ENCODE measurements at regions not wholly inside any gene's neighbourhood (a gene's known extent, or its start where the extent isn't known, plus 50 kb on each side); places are given as distances from the start of the nearest gene placed in this dataset.

GRCh38 chr2:2861666-2862240 lies 515.9 kb downstream of the EIPR1 start:
- DNase-seq = no peak
- Histone ChIP-seq H3K4me1 (ENCODE audit: low read depth) (no peaks in the 10 kb centered on the region), H3K36me3 (ENCODE audit: low read depth) (no peaks in the 10 kb centered on the region), H3K4me3 (no peak overlapping the region), H3K9me3 (peaks cover 5% of the 10 kb centered on the region)
- ATAC-seq = no peak
- intact Hi-C loops (cut with DNase I, micrococcal nuclease) = no loop called here
- TF ChIP-seq CTCF (IDR thresholded peaks at IDR 0.05) = no peak

DNA sequence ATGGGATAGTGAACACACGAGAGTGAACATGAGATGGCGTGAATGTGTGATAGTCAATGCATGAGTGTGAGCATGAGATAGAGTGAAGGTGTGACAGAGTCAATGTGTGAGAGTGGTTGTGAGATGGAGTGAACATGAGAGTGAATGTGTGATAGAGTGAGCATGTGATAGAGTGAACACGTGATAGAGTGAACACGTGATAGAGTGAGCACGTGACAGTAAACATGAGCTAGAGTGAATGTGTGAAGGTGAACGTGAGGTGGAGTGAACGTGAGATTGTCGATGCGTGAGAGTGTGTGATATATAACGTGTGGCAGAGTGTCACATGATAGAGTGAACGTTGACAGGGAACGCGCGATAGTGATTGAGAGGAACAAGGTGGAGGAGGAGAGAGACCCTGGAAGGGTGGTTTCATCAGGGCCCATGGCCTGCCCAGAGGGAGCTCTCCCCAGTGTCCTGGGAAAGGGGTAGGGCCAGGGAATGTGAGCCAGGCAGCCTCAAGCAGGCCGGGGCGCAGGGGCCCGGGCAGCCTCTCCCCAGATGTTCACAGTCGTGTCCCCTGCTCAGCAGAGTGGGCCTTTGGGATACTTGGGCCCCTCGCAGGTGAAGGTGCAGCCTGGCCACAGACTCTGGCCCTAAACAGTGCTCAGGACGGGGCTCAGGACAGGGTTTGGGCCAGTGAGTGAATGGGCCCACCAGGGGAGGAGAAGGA lies 516.9 kb downstream of the EIPR1 start:
- intact Hi-C loops (cut with DNase I, micrococcal nuclease) = no loop called here

DNA sequence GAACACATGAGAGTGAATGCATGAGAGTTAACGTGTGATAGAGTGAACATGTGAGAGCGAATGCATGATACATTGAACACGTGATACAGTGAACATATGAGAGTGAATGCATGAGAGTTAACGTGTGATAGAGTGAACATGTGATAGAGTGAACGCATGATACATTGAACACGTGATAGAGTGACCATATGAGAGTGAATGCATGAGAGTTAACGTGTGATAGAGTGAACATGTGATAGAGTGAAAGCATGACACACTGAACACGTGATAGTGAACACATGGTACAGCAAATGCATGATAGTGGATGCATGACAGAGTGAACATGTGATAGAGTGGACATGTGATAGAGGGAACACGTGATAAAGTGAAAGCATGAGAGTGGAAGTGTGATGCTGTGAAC lies 517.9 kb downstream of the EIPR1 start:
- H3K4me1 ChIP-seq (ENCODE audit: low read depth) = no peaks in the 10 kb centered on the region
- no peak overlapping the region for H3K4me3 ChIP-seq
- ATAC-seq (no peak), DNase-seq (no peak)
- TF ChIP-seq CTCF (IDR thresholded peaks at IDR 0.05) = no peak
- peaks cover 5% of the 10 kb centered on the region for H3K9me3 ChIP-seq
- no peaks in the 10 kb centered on the region for H3K36me3 ChIP-seq (ENCODE audit: low read depth)
- intact Hi-C loops (cut with DNase I, micrococcal nuclease) = no loop called here

More for the DNA sequence above, 516.9 kb downstream of the EIPR1 start:
- Histone ChIP-seq H3K4me3 (no peak overlapping the region), H3K36me3 (ENCODE audit: low read depth) (no peaks in the 10 kb centered on the region), H3K9me3 (peaks cover 5% of the 10 kb centered on the region), H3K4me1 (ENCODE audit: low read depth) (no peaks in the 10 kb centered on the region)
- TF ChIP-seq CTCF (IDR thresholded peaks at IDR 0.05) = no peak
- no peak for ATAC-seq
- no peak for DNase-seq

DNA sequence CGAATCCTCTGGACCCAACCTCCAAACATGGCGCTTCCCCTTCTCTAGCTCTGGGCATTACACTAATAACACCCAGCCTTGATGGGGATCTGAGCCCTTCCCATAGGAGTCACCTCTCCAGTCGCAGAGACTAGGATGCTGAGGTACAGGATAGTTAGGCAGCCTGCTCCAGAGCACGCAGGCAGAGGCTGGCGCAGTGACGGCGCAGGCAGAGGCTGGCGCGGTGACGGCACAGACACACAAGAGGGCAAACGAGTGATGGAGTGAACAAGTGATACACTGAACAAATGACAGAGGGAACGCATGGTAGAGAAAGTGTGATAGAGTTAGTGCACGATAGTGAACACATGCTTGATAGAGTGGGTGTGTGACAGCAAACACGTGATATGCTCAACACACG lies 518.5 kb downstream of the EIPR1 start:
- Histone ChIP-seq H3K4me1 (ENCODE audit: low read depth) (no peaks in the 10 kb centered on the region), H3K4me3 (no peak overlapping the region), H3K36me3 (ENCODE audit: low read depth) (no peaks in the 10 kb centered on the region), H3K9me3 (peaks cover 5% of the 10 kb centered on the region)
- DNase-seq (no peak), ATAC-seq (no peak)
- TF ChIP-seq CTCF (IDR thresholded peaks at IDR 0.05) = no peak
- intact Hi-C loops (cut with DNase I, micrococcal nuclease) = no loop called here

GRCh38 chr2:2856723-2857415 lies 520.7 kb downstream of the EIPR1 start:
- no peak for TF ChIP-seq CTCF (IDR thresholded peaks at IDR 0.05)
- ATAC-seq (no peak), DNase-seq (no peak)
- Histone ChIP-seq H3K4me1 (ENCODE audit: low read depth) (no peaks in the 10 kb centered on the region), H3K4me3 (no peak overlapping the region), H3K36me3 (ENCODE audit: low read depth) (no peaks in the 10 kb centered on the region), H3K9me3 (peaks cover 5% of the 10 kb centered on the region)
- intact Hi-C loops (cut with DNase I, micrococcal nuclease) = no loop called here

All from mucosa of descending colon (tissue), 3 donors.